HUES64 (cell line): ENCODE measurements at regions not wholly inside any gene's neighbourhood (a gene's known extent, or its start where the extent isn't known, plus 50 kb on each side); places are given as distances from the start of the nearest gene placed in this dataset.

ENCODE experiments used
- H3K27ac ChIP-seq: 2 replicates; pipeline ENCODE4 v1.7.0; 2013; ENCODE audit warnings: low read depth, low read length, inconsistent platforms
- H3K27me3 ChIP-seq: 2 replicates; pipeline ENCODE4 v1.6.1; 2013; ENCODE audit warnings: mild to moderate bottlenecking, low read length; ENCODE audit not compliant: insufficient read depth
- H3K36me3 ChIP-seq: 2 replicates; pipeline ENCODE4 v1.6.1; 2013; ENCODE audit warnings: mild to moderate bottlenecking, low read length; ENCODE audit not compliant: insufficient read depth
- H3K4me1 ChIP-seq: 2 replicates; pipeline ENCODE4 v1.6.1; 2013; ENCODE audit warnings: mild to moderate bottlenecking, low read length, moderate library complexity; ENCODE audit not compliant: insufficient read depth
- H3K4me3 ChIP-seq: 2 replicates; pipeline ENCODE4 v1.5.1; 2013; ENCODE audit warnings: mild to moderate bottlenecking, low read length, moderate library complexity
- H3K9ac ChIP-seq: 2 replicates; pipeline ENCODE4 v1.6.1; 2013; ENCODE audit warnings: mild to moderate bottlenecking, low read depth, low read length
- H3K9me3 ChIP-seq: 2 replicates; pipeline ENCODE4 v1.6.1; 2013; ENCODE audit warnings: low read depth, low read length; ENCODE audit not compliant: insufficient read depth
- WGBS: fragments of 150-250, 120-280 bp; methylation state at CpG from one replicate; pipeline ENCODE4 v1.1.7; 2013; ENCODE audit warnings: missing lambda C conversion rate; 5-methylcytosine and 5-hydroxymethylcytosine counted together

DNA sequence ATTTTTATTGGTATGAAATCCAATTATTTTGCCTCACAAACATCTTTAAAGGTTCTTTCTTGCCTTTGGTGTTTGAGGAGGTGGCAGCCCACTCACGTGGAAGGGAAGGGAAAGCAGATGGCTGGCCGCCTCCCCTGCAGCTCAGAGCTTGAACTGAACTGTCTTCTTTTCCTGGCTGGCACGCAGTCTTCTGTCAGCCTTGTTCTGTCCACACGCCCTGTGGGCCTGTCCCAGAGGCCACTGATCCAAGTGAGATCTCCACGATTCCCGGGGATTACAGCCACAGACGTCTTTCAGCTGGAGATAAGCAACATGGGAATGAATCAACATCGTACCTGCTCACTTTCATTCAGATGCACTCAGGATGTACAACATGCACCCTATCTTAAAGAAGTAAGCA is 73.3 kb downstream of the TMEM18 start:
- Histone ChIP-seq H3K4me3 (no peak overlapping the region), H3K36me3 (no peaks in the 10 kb centered on the region), H3K9me3 (no peaks in the 10 kb centered on the region), H3K4me1 (no peaks in the 10 kb centered on the region), H3K27ac (no peak overlapping the region), H3K27me3 (no peaks in the 10 kb centered on the region), H3K9ac (no peak overlapping the region)
- 90% methylated on average over 8 of the region's 8 CpGs for WGBS

DNA sequence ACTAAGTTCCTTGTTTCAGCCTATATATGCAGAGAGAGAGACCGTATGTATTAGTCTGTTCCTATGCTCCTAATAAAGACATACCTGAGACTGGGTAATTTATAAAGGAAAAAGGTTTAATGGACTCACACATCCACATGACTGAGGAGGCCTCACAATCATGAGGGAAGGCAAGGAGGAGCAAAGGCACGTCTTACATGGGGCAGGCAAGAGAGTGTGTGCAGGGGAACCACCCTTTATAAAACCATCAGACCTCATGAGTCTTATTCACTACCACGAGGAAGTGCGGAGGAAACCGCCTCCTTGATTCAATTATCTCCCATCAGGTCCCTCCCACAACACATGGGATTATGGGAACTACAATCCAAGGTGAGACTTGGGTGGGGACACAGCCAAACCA is 73.8 kb downstream of the TMEM18 start:
- H3K27ac ChIP-seq: no peak overlapping the region

GRCh38 chr2:602571-603359 is 74.4 kb downstream of the TMEM18 start:
- WGBS: 94% methylated on average over 13 of the region's 14 CpGs
- no peak overlapping the region for H3K4me3 ChIP-seq
- no peak overlapping the region for H3K9ac ChIP-seq
- no peaks in the 10 kb centered on the region for H3K9me3 ChIP-seq
- H3K27me3 ChIP-seq: no peaks in the 10 kb centered on the region
- no peak overlapping the region for H3K27ac ChIP-seq
- H3K4me1 ChIP-seq: no peaks in the 10 kb centered on the region
- H3K36me3 ChIP-seq: no peaks in the 10 kb centered on the region

More for the DNA sequence above, 73.8 kb downstream of the TMEM18 start:
- H3K27me3 ChIP-seq: no peaks in the 10 kb centered on the region
- H3K4me1 ChIP-seq: no peaks in the 10 kb centered on the region
- H3K9ac ChIP-seq: no peak overlapping the region
- no peaks in the 10 kb centered on the region for H3K9me3 ChIP-seq
- H3K36me3 ChIP-seq: no peaks in the 10 kb centered on the region
- 86% methylated on average over 5 of the region's 5 CpGs for WGBS
- no peak overlapping the region for H3K4me3 ChIP-seq

GRCh38 chr2:601806-602455 is 75.3 kb downstream of the TMEM18 start:
- no peaks in the 10 kb centered on the region for H3K36me3 ChIP-seq
- 93% methylated on average over 29 of the region's 29 CpGs for WGBS
- H3K4me1 ChIP-seq: no peaks in the 10 kb centered on the region
- H3K9ac ChIP-seq: no peak overlapping the region
- H3K27me3 ChIP-seq: no peaks in the 10 kb centered on the region; the same call in 1 of the 2 replicates
- no peak overlapping the region for H3K4me3 ChIP-seq
- H3K27ac ChIP-seq: no peak overlapping the region
- H3K9me3 ChIP-seq: no peaks in the 10 kb centered on the region

GRCh38 chr2:601387-601698 is 75.9 kb downstream of the TMEM18 start:
- H3K36me3 ChIP-seq: no peaks in the 10 kb centered on the region
- no peaks in the 10 kb centered on the region for H3K9me3 ChIP-seq
- no peak overlapping the region for H3K4me3 ChIP-seq
- no peaks in the 10 kb centered on the region for H3K4me1 ChIP-seq
- no peak overlapping the region for H3K9ac ChIP-seq
- 97% methylated on average over 10 of the region's 10 CpGs for WGBS
- no peaks in the 10 kb centered on the region; the same call in 1 of the 2 replicates for H3K27me3 ChIP-seq
- no peak overlapping the region for H3K27ac ChIP-seq

DNA sequence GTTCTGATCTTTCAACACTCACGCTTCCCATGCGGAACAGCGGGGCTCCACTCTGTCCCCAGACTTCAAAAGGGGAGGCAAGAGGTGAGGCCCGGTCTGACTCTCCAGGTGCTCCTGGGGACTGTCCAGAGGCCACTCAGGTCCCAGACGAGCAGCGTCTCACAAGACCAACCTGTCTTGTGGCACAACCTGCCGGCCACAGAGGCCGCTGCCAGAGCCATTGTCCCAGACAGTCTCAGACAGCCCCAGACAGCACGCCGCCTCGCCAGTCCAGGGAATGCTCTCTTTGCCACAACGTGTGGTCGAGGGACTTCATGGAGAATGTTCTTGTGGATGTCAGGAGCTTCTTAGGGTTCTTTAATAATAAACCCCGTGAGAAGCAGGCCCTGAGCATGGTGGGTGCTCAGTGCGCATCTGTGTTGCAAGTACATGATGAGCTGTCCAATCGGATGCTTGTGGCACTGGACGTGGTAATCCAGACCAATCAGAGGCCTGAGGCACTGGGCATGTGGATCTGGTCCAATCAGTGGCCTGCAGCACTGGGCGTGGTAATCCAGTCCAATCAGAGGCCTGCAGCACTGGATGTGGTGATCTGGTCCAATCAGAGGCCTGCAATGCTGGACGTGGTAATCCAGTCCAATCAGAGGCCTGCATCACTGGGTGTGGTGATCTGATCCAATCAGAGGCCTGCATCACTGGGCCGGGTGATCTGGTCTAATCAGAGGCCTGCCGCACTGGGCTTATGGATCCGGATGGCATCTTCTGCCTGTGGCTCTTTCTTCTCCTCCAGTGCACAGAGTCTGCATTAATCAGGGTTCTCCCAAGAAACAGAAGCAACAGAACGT is 76.4 kb downstream of the TMEM18 start:
- 92% methylated on average over 23 of the region's 23 CpGs for WGBS
- Histone ChIP-seq H3K4me3 (no peak overlapping the region), H3K4me1 (no peaks in the 10 kb centered on the region), H3K36me3 (no peaks in the 10 kb centered on the region), H3K27me3 (no peaks in the 10 kb centered on the region; the same call in 1 of the 2 replicates), H3K9ac (no peak overlapping the region), H3K9me3 (no peaks in the 10 kb centered on the region), H3K27ac (no peak overlapping the region)

GRCh38 chr2:599601-600000 is 77.6 kb downstream of the TMEM18 start:
- WGBS: 94% methylated on average over 8 of the region's 8 CpGs
- H3K27me3 ChIP-seq: no peaks in the 10 kb centered on the region; the same call in 1 of the 2 replicates
- no peaks in the 10 kb centered on the region for H3K36me3 ChIP-seq

GRCh38 chr2:598058-598802 is 79.0 kb downstream of the TMEM18 start:
- H3K27me3 ChIP-seq: no peaks in the 10 kb centered on the region; the same call in 1 of the 2 replicates
- no peaks in the 10 kb centered on the region for H3K4me1 ChIP-seq
- no peaks in the 10 kb centered on the region for H3K9me3 ChIP-seq
- H3K9ac ChIP-seq: no peak overlapping the region
- WGBS: 95% methylated on average over 17 of the region's 17 CpGs
- no peak overlapping the region for H3K27ac ChIP-seq
- H3K36me3 ChIP-seq: no peaks in the 10 kb centered on the region
- H3K4me3 ChIP-seq: no peak overlapping the region

More at GRCh38 chr2:599601-600000, 77.6 kb downstream of the TMEM18 start:
- no peak overlapping the region for H3K9ac ChIP-seq
- no peak overlapping the region for H3K4me3 ChIP-seq
- H3K27ac ChIP-seq: no peak overlapping the region
- no peaks in the 10 kb centered on the region for H3K9me3 ChIP-seq
- H3K4me1 ChIP-seq: no peaks in the 10 kb centered on the region

DNA sequence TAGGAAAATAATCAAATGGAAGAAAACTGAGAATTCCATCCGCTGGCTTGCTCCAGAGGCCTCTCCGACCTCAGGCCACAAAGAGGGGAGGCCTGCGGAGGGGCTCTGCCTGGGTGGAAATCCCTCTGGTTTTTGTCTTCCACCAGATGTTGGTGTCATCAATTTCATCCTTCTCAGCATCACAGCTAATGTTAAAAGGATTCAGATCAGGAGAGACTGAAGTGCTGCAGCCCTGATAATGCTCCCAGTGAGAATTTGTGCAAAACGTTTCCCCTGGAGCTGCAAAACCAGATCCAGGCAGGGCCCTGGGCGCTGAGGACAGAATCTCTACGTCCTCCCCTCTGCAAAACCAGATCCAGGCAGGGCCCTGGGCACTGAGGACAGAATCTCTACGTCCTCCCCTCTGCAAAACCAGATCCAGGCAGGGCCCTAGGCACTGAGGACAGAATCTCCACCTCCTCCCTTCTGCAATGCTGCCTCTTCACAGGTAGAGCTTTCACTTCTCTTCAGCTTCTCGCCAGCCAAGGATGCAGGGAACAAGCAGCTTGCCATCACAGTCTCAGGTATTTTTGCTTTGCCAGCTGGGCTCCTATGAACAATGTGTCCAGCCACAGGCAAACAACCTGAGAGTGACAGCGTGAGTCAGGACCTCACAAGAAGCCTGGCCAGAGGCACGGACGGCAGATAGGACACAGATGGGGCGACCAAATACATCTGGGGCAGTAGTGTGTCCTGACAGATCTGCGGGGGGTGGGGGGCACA is 81.2 kb downstream of the TMEM18 start:
- no peaks in the 10 kb centered on the region for H3K4me1 ChIP-seq
- no peak overlapping the region for H3K4me3 ChIP-seq
- no peak overlapping the region for H3K9ac ChIP-seq
- H3K27me3 ChIP-seq: no peaks in the 10 kb centered on the region; the same call in 1 of the 2 replicates
- no peaks in the 10 kb centered on the region for H3K9me3 ChIP-seq
- WGBS: 86% methylated on average over 13 of the region's 13 CpGs
- H3K36me3 ChIP-seq: no peaks in the 10 kb centered on the region
- H3K27ac ChIP-seq: no peak overlapping the region

DNA sequence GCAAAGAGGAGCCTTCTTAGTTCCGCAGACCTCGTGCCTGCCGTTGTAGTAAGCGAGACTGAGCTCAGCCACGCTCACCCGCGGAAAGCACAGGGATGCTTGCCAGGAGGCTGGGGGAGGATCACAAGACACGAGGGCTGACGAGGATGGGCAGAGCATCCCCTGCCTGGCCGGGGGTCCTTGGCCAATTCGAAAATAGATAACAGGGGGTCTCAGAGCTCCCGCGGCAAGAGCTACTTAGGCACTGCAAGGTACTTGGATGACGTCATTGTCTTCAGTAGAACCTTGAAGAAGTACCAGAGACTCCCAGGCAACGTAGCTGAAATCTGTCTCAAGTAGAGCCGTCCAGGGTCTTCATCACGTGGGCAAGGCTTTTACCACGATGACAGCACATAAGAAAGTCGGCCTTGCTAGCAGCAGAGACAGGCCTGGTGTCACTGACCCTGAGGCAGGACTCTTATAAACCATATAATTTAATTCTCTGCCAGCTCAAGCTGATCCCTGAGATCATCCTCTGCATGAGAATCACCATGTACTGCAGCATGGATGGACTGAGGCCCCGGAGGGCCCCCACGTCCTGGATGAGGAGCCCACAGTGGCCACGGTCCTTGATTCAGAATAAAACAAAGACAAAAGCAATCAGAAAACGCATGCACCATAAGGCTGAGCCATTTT is 81.9 kb downstream of the TMEM18 start:
- Histone ChIP-seq H3K4me3 (no peak overlapping the region), H3K27ac (no peak overlapping the region), H3K4me1 (no peaks in the 10 kb centered on the region), H3K27me3 (no peaks in the 10 kb centered on the region; the same call in 1 of the 2 replicates), H3K36me3 (no peaks in the 10 kb centered on the region), H3K9ac (no peak overlapping the region), H3K9me3 (no peaks in the 10 kb centered on the region)
- 93% methylated on average over 23 of the region's 23 CpGs for WGBS
